GM21825 (cell line): ENCODE measurements at regions not wholly inside any gene's neighbourhood (a gene's known extent, or its start where the extent isn't known, plus 50 kb on each side); places are given as distances from the start of the nearest gene placed in this dataset.

ENCODE experiments used
- ATAC-seq: cut with Tn5 transposase; IDR thresholded peaks from one replicate; pipeline ENCODE4 v1.9.1; 2021; ENCODE audit warnings: mild to moderate bottlenecking, moderate library complexity; ENCODE audit not compliant: unreplicated experiment

DNA sequence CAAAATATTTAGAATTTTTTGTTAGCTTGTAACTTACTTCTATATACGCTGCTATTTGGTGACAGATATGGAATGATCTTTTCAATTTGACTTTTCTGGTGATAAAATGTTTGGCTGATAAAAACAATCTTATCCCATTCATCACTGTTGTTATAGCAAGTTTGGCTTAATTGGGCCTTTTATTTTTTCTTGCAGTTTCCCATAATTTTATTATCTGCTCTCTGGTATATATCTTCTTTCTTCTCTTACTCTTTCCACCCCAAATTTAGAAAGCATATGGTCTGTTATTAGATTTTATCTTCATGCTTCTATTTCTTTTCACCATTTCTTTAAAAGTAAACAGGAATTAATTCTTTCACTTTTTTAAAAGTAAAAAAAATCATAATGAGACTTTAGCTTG lies 474.4 kb downstream of the TLE1 start:
- no peak for ATAC-seq

- no peak for ATAC-seq
These were observed 475.9 kb downstream of the TLE1 start for GRCh38 chr9:81213456-81213855.

DNA sequence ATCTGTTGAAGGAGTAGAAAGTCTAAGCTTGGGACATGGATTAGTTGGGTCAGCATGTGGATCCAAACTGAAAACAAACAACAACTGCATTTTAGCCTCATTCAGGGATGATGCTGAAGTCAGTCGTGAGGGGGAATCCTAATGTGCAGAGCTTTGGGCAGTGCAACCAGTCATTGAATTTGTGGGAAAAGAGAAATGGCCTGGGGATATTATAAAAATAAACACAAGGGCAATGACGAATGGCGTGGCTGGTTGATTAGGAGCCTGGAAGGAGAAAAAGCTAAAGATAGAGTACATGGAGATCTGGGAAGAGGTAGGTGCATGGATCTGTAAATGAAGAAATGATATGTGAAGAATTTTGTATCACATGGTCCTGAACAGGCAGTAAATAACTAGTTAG lies 477.6 kb downstream of the TLE1 start:
- ATAC-seq, result no peak

GRCh38 chr9:81207651-81208050 lies 481.7 kb downstream of the TLE1 start:
- ATAC-seq, result no peak

GRCh38 chr9:81202292-81202691 lies 487.1 kb downstream of the TLE1 start:
- ATAC-seq, result no peak

DNA sequence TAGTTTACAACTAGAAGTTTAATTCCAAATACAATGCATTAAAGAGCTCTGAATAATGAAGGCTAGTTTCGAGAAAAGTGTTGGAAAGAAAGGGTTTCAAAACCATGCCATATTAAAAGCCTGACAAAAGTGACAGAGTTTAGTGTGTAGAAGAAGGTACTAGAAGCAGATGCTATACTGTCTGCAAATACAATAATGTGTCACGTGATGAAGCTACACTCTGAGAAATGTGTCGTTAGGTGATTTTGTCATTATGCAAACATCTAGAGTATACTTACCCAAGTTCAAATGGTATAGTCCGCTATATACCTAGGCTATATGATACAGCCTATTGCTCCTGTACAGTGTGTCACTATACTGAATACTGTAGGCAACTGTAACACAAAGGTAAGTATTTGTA lies 494.1 kb downstream of the TLE1 start:
- no peak for ATAC-seq

GRCh38 chr9:81193362-81194339 lies 495.7 kb downstream of the TLE1 start:
- ATAC-seq, result no peak

DNA sequence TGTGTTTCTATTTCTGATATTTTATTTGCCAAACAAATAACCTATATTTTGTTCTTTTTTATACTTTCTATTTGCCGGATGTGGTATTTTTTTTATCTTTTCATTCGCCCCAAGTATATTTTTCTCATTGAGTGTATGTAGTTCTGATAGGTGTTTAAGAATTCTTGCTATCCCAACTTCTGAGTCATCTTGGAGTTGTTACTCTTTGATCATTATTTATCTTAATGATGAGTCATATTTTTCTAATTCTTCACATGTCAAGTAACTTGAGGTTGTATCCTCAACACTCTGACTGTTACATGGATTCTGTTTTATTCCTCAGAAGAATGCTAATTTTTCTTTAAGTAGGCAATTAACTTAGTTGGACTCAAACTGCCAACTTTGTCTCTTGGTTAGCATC lies 498.1 kb downstream of the TLE1 start:
- no peak for ATAC-seq

DNA sequence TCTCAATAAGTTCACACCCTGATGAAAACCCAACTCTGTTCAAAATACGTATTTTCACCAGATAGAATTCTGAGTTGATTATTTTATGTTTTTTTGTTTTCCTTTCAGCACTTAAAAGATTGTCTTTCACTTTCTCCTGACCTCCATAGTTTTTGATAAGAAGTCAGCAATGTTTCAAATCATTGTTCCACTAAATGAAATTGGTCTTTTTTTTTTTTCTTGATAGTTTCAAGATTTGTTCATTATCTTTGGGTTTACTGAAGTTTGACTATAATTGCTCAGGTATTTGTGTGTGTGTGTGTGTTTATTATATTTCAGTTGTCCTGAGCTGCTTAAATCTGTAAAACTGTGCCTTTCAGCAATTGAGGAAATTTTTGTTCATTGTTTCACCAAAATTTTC lies 498.7 kb downstream of the TLE1 start:
- ATAC-seq, result no peak

- ATAC-seq, result no peak
These were observed 505.6 kb downstream of the TLE1 start for GRCh38 chr9:81183761-81184160.

GRCh38 chr9:81182431-81182830 lies 506.9 kb downstream of the TLE1 start:
- no peak for ATAC-seq

DNA sequence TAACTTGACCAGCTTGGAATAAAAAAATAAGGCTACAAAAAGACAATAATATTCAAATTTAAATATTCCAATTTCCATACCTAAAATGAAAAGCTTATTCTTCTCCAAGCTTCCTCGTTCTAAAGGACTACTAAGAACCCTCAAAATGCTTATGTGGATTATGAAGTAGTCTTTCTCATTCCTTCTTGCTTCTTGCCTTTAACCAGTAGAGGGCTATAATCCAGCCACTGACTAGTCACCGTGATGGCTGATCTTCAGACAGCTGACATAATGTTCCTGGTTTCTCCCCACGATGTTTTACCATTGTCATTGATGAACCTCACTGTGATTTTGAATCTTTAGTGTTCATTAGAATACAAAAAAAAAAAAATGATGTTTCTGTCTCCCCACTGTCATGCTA lies 515.3 kb downstream of the TLE1 start:
- ATAC-seq, result no peak

DNA sequence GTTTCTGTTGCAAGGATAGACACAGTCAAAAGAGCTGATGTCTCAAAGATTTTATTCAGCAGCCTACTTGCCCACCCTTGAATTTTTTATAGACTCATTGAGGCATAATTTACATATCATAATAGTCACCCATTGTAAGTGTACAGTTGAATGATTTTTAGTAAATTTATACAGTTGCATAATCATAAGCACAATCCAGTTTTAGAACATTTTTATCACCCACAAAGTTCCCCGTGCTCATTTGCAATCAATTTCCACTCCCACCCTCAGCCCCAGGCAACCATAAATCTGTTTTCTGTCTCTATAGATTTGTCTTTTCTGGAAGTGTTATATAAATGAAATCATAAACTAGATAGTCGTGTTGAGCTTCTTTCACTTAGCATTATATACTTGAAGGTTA lies 517.7 kb downstream of the TLE1 start:
- no peak for ATAC-seq

DNA sequence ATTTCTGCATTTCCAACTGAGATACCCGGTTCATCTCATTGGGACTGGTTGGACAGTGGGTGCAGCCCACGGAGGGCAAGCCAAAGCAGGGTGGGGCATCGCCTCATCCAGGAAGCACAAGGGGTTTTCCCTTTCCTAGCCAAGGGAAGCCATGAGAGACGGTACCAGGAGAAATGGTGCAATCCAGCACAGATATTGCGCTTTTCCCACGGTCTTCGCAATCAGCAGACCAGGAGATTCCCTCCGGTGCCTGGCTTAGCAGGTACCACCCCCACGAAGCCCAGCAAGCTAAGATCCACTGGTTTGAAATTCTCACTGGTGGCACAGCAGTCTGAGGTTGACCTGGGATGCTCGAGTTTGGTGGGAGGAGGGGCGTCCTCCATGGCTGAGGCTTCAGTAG lies 527.0 kb downstream of the TLE1 start:
- no peak for ATAC-seq

DNA sequence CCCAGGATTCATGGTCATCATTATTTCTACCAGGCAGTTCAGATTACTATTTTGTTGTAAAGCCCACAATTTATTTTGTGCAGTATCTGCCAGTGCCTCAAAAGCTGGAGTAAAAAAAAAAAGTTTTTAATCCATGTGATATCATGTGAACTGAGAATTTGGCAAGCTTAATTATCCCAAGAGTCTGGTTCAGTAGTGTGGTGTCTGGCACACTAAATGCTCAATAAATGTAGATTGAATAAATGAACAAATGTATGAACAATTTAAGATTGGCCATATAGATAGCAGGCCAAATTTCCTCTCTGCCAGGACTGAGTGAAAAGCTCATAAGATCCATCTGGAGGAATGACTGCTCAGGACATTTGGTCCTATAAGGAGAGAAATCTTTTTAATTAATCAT lies 533.0 kb downstream of the TLE1 start:
- no peak for ATAC-seq

GRCh38 chr9:81150016-81150625 lies 539.2 kb downstream of the TLE1 start:
- ATAC-seq, result no peak

- ATAC-seq, result no peak
These were observed 542.5 kb downstream of the TLE1 start for GRCh38 chr9:81146684-81147337.

GRCh38 chr9:81146241-81146640 lies 543.1 kb downstream of the TLE1 start:
- ATAC-seq, result no peak

- ATAC-seq, result no peak
These were observed 543.9 kb downstream of the TLE1 start for GRCh38 chr9:81145331-81145963.

DNA sequence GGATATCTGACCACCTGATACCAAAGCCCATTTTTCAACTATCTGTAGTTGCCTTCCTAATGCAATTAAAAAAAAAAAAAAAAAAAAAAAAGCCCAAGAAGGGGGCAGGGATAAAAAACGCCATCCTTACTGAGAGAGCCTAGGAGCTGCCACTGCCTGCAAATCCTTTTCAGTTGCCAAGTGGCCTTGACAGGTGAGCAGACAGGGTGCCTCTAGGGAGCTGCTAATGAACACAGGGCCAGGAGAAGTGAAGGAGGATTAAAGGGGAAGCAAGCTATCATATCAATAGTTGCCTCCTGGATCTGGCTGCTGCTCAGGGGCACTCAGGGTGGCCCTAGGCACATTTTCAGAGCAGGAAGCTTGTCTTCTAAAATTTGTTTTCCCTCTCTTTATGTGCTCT lies 547.4 kb downstream of the TLE1 start:
- ATAC-seq, result no peak

- no peak for ATAC-seq
These were observed 551.3 kb downstream of the TLE1 start for GRCh38 chr9:81137976-81138568.
